K562 (cell line): ENCODE measurements at regions not wholly inside any gene's neighbourhood (a gene's known extent, or its start where the extent isn't known, plus 50 kb on each side); places are given as distances from the start of the nearest gene placed in this dataset.

Experiments used
- CEBPZ ChIP-seq: fragments of 150-350 bp; IDR thresholded peaks from 2 replicates; pipeline ENCODE4 v1.6.1; 2014; ENCODE audit warnings: low read depth, mild to moderate bottlenecking, low read length, borderline replicate concordance
- MYNN ChIP-seq, 2 experiments: sonication (generic); formaldehyde crosslinking in 1 of 2; IDR thresholded peaks; 2 replicates each; pipeline versions ENCODE4 v1.5.0 to v1.6.1; 2016 to 2020; ENCODE audit warnings: antibody characterized with exemption in 1 of 2, missing genetic modification reagents in 1 of 2
- NR2F6 ChIP-seq: fragments of 450-650 bp; formaldehyde crosslinking; IDR thresholded peaks from 2 replicates; pipeline ENCODE4 v1.4.0; 2020; ENCODE audit warnings: mild to moderate bottlenecking
- ZNF518B ChIP-seq: fragments of 250-450 bp; sonication (Bioruptor Pico); IDR thresholded peaks from 2 replicates; pipeline ENCODE4 v1.5.0; 2021; ENCODE audit warnings: mild to moderate bottlenecking, moderate library complexity
- TF ChIP-seq, protein P1 (sequence below), 2 experiments: fragments of 450-650 bp; formaldehyde crosslinking in 1 of 2; IDR thresholded peaks; 2 replicates each; pipeline versions ENCODE4 v1.4.0 to v1.6.1; 2014 to 2020; ENCODE audit warnings: mild to moderate bottlenecking in 2 of 2, borderline replicate concordance in 1 of 2, low read depth in 1 of 2
- TF ChIP-seq, protein P2 (sequence below): fragments of 250-450 bp; sonication (Bioruptor Pico); IDR thresholded peaks from 2 replicates; pipeline ENCODE4 v1.4.0; 2020; ENCODE audit warnings: mild to moderate bottlenecking, moderate library complexity, borderline replicate concordance

DNA sequence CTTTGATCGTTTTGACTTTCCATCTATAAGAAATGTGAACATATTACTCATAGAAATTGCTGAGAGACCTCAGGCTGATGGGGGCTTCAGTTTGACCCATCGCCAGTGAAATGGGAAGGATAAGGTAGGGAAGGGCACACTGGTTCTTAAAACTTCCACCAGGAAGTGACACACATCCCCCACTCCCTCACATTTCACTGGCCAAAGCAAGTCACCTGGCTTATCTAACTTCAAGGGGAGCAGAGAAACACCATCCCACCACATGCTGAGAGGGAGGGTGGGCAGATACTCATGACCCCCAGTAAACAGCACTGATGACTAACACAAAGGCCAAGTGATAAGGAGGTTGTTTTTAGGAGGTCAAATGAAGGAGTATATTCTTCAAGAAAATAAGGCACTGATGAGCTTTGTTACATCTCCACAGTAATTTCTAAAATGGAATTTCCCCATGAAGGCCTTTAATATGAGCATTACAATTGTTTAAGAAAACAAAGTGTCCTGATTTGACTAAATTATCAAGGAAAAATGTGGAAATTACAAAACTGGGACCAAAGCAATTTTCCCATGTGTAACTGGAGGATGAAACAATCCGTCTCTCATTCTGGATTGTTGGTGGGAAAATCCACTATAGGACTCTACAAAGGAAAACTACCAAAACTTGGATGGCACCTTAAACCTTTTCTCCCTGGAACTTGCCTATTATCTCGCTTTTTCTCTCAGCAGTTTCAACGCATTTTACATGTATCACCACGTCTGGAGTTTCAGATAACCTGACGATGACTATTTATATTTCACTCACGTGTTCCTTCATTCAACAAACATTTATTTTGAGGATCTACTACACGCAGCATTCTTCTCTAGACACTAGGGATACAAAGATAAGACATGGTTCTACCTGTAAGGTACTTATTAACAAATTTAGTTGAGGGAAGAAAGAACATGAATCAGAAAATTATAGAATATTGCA lies 91.8 kb upstream of the EEA1 start (continued):
- no peak for TF ChIP-seq MYNN (IDR thresholded peaks at IDR 0.05)
- TF ChIP-seq MYNN (CRISPR knock-in tag; IDR thresholded peaks at IDR 0.05) = no peak
- TF ChIP-seq, protein P1, sequence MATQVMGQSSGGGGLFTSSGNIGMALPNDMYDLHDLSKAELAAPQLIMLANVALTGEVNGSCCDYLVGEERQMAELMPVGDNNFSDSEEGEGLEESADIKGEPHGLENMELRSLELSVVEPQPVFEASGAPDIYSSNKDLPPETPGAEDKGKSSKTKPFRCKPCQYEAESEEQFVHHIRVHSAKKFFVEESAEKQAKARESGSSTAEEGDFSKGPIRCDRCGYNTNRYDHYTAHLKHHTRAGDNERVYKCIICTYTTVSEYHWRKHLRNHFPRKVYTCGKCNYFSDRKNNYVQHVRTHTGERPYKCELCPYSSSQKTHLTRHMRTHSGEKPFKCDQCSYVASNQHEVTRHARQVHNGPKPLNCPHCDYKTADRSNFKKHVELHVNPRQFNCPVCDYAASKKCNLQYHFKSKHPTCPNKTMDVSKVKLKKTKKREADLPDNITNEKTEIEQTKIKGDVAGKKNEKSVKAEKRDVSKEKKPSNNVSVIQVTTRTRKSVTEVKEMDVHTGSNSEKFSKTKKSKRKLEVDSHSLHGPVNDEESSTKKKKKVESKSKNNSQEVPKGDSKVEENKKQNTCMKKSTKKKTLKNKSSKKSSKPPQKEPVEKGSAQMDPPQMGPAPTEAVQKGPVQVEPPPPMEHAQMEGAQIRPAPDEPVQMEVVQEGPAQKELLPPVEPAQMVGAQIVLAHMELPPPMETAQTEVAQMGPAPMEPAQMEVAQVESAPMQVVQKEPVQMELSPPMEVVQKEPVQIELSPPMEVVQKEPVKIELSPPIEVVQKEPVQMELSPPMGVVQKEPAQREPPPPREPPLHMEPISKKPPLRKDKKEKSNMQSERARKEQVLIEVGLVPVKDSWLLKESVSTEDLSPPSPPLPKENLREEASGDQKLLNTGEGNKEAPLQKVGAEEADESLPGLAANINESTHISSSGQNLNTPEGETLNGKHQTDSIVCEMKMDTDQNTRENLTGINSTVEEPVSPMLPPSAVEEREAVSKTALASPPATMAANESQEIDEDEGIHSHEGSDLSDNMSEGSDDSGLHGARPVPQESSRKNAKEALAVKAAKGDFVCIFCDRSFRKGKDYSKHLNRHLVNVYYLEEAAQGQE (IDR thresholded peaks at IDR 0.05; ENCODE audit: borderline replicate concordance) = 0 out of 2 replicates have a peak, but pooled peaks have one; percentile 9
- TF ChIP-seq, protein P1 (CRISPR knock-in tag; IDR thresholded peaks at IDR 0.05; ENCODE audit: low read depth) = no peak
- TF ChIP-seq CEBPZ = no peak
- no peak for TF ChIP-seq ZNF518B (CRISPR knock-in tag)
- TF ChIP-seq, protein P2, sequence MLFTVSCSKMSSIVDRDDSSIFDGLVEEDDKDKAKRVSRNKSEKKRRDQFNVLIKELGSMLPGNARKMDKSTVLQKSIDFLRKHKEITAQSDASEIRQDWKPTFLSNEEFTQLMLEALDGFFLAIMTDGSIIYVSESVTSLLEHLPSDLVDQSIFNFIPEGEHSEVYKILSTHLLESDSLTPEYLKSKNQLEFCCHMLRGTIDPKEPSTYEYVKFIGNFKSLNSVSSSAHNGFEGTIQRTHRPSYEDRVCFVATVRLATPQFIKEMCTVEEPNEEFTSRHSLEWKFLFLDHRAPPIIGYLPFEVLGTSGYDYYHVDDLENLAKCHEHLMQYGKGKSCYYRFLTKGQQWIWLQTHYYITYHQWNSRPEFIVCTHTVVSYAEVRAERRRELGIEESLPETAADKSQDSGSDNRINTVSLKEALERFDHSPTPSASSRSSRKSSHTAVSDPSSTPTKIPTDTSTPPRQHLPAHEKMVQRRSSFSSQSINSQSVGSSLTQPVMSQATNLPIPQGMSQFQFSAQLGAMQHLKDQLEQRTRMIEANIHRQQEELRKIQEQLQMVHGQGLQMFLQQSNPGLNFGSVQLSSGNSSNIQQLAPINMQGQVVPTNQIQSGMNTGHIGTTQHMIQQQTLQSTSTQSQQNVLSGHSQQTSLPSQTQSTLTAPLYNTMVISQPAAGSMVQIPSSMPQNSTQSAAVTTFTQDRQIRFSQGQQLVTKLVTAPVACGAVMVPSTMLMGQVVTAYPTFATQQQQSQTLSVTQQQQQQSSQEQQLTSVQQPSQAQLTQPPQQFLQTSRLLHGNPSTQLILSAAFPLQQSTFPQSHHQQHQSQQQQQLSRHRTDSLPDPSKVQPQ (CRISPR knock-in tag) = no peak
- TF ChIP-seq NR2F6 (CRISPR knock-in tag) = no peak
